Activated CD4-positive, alpha-beta memory T cell treated with anti-CD3 and anti-CD28 coated beads, Interleukin-2, amount 10 ng/mL, durations not matched to agents 7 days and 5 days (primary cell): ENCODE measurements at regions not wholly inside any gene's neighbourhood (a gene's known extent, or its start where the extent isn't known, plus 50 kb on each side); places are given as distances from the start of the nearest gene placed in this dataset.

Source experiments
- CTCF ChIA-PET: fragments of 350-600 bp; sonication (Branson Sonifier 250); formaldehyde crosslinking; loops from one replicate; lab custom pipeline; 2021; ENCODE audit warnings: antibody characterized with exemption, inconsistent platforms; lab: Charles Lee
- POLR2A ChIA-PET: fragments of 350-600 bp; sonication (Branson Sonifier 250); formaldehyde crosslinking; loops from one replicate; lab custom pipeline; 2021; ENCODE audit warnings: antibody characterized with exemption; lab: Charles Lee
- DNase-seq: peaks from one replicate; pipeline ENCODE4 v3.0.0-alpha.2; 2020
- H3K27ac Mint-ChIP-seq: one replicate; pipeline ENCODE4 v1.8.0; 2021; ENCODE audit warnings: mild to moderate bottlenecking, mixed read lengths
- H3K27me3 Mint-ChIP-seq: one replicate; pipeline ENCODE4 v1.8.0; 2021; ENCODE audit warnings: mixed read lengths
- H3K36me3 Mint-ChIP-seq: one replicate; pipeline ENCODE4 v1.8.0; 2021; ENCODE audit warnings: low read depth, mixed read lengths
- H3K4me1 Mint-ChIP-seq: one replicate; pipeline ENCODE4 v1.8.0; 2021; ENCODE audit warnings: mixed read lengths
- H3K4me3 Mint-ChIP-seq: one replicate; pipeline ENCODE4 v1.8.0; 2021; ENCODE audit warnings: mild to moderate bottlenecking, mixed read lengths
- H3K9me3 Mint-ChIP-seq: one replicate; pipeline ENCODE4 v1.8.0; 2021; ENCODE audit warnings: mixed read lengths

DNA sequence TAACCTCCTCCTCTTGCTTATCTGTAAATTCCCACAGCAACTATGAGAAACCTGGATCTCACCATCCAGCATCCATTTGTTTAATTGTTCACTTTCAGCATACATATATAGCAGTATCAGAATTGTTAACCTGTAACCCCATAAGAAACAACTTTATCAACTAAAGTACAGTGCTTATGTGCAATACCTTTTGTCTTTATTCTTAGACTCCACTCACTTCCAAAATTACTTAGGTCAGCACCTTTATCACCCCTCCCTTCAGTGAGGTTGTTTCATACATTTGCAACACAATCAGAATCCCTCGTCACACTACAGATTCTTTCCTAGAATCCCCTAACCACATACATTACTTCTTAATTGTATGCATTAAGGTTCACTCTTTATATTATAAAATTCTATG, 225.9 kb upstream of the NCKAP5 start:
- H3K4me3 Mint-ChIP-seq = no peak overlapping the region
- peaks cover 2% of the 10 kb centered on the region for H3K9me3 Mint-ChIP-seq
- no peaks in the 10 kb centered on the region for H3K4me1 Mint-ChIP-seq
- ChIA-PET POLR2A (no interaction called here), CTCF (no interaction called here)
- H3K36me3 Mint-ChIP-seq = no peaks in the 10 kb centered on the region
- H3K27ac Mint-ChIP-seq = no peak overlapping the region
- H3K27me3 Mint-ChIP-seq = peaks cover 4% of the 10 kb centered on the region
- no peak for DNase-seq

DNA sequence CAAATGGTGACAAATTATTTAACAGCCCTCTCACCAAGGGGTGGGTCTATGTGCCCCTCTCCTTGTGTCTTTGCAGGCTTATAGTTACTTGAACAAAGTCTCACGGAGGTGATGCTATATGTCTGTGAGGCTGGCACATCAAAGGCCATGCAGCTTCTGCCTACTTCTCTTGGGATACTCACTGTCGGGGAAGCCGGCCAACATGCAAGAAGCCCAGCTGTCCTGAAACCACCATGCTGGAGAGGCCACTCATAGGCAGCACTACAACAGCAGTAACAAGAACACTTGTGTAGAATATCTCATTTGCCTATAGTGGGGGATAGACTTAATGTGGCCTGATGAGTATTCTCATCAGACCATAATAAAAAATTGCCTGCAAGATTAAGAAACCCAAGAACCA, 233.7 kb upstream of the NCKAP5 start:
- no peak overlapping the region for H3K4me3 Mint-ChIP-seq
- no peaks in the 10 kb centered on the region for H3K27me3 Mint-ChIP-seq
- no peaks in the 10 kb centered on the region for H3K4me1 Mint-ChIP-seq
- ChIA-PET CTCF (no interaction called here), POLR2A (no interaction called here)
- no peak for DNase-seq
- peaks cover 2% of the 10 kb centered on the region for H3K9me3 Mint-ChIP-seq
- no peaks in the 10 kb centered on the region for H3K36me3 Mint-ChIP-seq
- H3K27ac Mint-ChIP-seq = no peak overlapping the region

DNA sequence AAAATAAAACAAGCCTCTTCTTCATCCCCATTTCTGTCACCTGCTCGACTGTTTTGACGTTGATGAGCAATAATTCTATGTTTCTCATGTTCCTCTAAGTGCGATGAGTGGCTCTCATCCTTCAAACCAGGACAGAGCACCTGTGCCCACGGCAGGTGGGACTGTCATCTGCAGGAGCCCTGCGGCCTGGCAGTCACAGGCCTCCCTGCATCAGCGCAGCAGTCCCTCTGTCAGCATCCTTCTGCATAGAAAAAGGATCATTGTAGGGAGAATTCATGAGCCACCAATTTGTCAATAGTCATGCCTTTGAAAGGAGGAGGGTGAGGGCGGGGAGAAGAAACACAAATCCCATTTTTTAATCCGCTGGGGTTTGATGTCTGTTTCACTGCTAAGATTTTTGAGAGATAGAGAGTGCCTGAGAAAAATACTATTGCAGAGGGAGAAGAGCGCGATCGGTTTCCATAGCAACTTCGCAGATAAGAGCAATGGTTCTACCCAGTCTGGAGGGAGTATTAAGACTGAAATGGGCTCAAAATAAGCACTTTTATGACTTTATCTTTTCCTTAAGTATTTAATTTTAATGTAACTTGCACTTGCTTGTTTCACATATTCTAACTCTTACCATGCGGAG, 234.3 kb upstream of the NCKAP5 start:
- Mint-ChIP-seq H3K36me3 (no peaks in the 10 kb centered on the region), H3K4me1 (no peaks in the 10 kb centered on the region), H3K27ac (no peak overlapping the region), H3K27me3 (no peaks in the 10 kb centered on the region), H3K4me3 (no peak overlapping the region), H3K9me3 (peaks cover 2% of the 10 kb centered on the region)
- DNase-seq = no peak
- ChIA-PET POLR2A (no interaction called here), CTCF (no interaction called here)

DNA sequence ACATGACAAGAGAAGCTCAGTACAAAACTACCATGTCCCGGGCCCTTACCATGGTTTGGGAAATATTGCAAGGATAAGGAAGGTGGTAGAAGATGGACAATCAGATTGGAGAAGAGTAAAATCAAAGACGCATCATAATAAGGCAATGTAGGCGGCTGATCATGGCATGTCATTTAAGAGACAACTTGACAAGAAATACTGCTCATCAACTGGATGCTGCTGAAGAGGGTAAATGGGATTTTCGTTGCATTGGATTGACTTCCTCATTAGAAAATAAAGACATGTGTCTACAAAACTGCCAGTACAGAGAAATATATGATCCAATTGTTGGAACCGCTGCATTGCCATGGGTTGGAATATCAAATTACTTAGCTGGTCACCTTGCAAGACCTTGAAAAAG, 238.3 kb upstream of the NCKAP5 start:
- POLR2A ChIA-PET = no interaction called here

DNA sequence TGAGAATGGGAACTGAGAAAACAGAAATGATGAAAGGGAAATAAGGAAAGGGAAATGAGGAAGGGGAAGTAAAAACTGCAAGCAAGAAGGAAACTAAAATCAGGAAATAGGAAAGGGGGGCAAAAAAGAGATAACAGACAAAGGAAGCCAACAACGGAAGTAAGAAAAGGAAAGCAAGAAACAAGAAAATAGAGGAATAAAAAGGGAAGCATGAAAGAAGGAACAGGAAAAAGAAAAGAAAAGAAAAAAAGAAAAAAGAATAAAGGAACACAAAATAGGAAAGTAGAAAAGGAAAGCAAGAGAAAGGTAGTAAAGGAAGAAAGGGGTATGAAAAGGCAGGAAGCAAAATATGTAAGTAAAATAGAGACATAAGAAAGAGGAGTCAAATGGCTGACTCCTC, 241.2 kb upstream of the NCKAP5 start:
- Mint-ChIP-seq H3K27ac (no peak overlapping the region), H3K9me3 (peaks cover 13% of the 10 kb centered on the region), H3K4me3 (no peak overlapping the region), H3K27me3 (no peaks in the 10 kb centered on the region), H3K36me3 (no peaks in the 10 kb centered on the region), H3K4me1 (no peaks in the 10 kb centered on the region)
- CTCF ChIA-PET = no interaction called here
- DNase-seq = no peak
- POLR2A ChIA-PET = no interaction called here

More for the DNA sequence above, 238.3 kb upstream of the NCKAP5 start:
- Mint-ChIP-seq H3K4me1 (no peaks in the 10 kb centered on the region), H3K36me3 (no peaks in the 10 kb centered on the region), H3K9me3 (peaks cover 13% of the 10 kb centered on the region), H3K27ac (no peak overlapping the region), H3K27me3 (no peaks in the 10 kb centered on the region), H3K4me3 (no peak overlapping the region)
- CTCF ChIA-PET = no interaction called here
- DNase-seq = no peak

DNA sequence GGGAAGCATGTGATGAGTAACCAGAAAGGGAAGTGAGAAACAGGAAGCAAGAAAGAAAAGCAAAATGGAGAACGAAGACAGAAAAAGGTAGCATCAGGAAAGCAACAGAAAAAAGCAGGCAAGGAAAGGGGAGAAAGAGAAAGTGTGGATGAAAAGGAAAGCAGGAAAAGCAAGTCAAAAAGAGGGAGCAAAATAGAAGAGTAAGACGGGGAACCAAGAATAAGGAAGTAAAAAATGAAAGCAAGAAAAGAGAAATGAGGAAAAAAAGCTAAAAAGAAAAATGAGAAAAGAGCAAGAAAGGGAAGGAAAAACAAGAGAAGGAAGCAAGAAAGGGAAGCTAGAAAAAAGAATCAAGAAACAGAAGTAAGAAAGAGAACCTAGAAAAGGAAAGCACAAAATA, 242.3 kb upstream of the NCKAP5 start:
- H3K9me3 Mint-ChIP-seq = peaks cover 13% of the 10 kb centered on the region
- H3K4me1 Mint-ChIP-seq = no peaks in the 10 kb centered on the region
- no peak overlapping the region for H3K27ac Mint-ChIP-seq
- no peak overlapping the region for H3K4me3 Mint-ChIP-seq
- no peaks in the 10 kb centered on the region for H3K27me3 Mint-ChIP-seq
- no peak for DNase-seq
- ChIA-PET POLR2A (no interaction called here), CTCF (no interaction called here)
- H3K36me3 Mint-ChIP-seq = no peaks in the 10 kb centered on the region

DNA sequence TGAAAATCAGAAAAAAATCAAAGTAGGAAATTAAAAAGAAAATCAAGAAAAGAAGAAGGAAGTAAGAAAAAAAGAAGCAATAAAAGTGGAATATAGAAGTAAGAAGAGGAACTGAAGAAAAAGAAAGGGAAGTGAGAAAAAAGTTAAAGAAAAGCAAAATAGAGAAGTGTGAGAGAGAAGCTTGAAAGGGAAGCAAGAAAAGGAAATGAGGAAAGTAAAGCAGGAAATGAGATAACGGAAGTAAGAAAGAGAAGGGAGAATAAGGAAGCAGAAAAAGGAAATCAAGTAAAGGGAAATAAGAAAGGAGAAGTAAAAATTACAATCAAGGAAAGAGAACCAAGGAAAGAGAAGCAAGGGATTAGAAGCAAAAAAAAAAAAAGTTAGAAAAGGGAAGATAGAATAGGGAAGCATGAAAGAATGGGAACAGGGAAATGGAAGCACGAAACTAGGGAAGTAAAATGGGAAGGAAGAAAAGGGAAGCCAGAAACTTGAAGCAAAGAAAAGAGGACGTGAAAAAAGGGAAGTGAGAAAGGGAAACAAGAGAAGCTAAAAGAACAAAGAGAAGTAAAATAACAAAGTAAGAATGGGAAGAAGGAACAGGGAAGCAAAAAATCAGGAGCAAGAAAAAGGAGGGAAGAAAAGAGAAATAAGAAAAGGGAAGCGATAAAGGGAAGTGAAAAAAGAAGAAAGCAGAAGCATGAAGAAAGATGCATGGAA, 243.3 kb upstream of the NCKAP5 start:
- H3K4me3 Mint-ChIP-seq = no peak overlapping the region
- H3K36me3 Mint-ChIP-seq = no peaks in the 10 kb centered on the region
- CTCF ChIA-PET = no interaction called here
- H3K4me1 Mint-ChIP-seq = no peaks in the 10 kb centered on the region
- no peaks in the 10 kb centered on the region for H3K27me3 Mint-ChIP-seq
- POLR2A ChIA-PET = no interaction called here
- no peak overlapping the region for H3K27ac Mint-ChIP-seq
- H3K9me3 Mint-ChIP-seq = peaks cover 13% of the 10 kb centered on the region
- DNase-seq = no peak

DNA sequence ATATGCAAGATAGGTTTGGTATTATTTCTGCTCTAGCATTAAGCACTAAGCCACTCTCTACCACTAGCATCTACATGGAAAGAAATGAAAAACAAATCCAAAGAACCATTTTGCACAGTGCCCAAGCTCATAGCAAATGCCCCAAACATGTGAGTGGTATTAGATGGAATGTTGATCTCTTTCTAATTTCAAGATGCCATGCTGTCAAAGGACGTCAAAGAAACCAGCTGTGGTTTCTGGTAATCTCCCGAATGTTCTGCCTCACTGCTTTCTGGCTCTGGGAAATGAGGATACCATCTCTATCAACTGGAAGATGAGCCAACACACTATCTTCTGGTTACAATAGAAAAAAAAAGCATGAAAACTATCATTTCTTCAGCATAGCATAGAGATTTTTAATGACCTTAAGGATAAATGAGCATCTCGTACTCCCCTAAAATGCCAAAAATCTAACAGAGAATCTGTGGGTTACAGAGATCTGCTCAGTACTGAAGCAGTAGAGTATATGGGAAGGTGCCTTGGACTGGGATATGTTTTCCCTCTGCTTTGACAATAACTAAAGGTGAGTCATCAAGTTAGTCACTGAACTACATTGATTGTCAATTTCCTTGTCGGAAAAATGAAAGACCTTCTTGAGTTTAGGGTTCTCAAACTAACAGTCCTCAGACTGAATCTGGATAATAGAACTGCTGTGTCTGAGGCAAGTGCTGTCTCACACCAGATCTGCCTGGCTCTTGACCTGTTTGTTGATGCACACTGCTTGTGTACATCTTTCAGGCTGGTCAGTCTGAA, 244.8 kb upstream of the NCKAP5 start:
- Mint-ChIP-seq H3K4me3 (no peak overlapping the region), H3K4me1 (no peaks in the 10 kb centered on the region), H3K27ac (no peak overlapping the region), H3K36me3 (no peaks in the 10 kb centered on the region), H3K27me3 (peaks cover 4% of the 10 kb centered on the region), H3K9me3 (peaks cover 13% of the 10 kb centered on the region)
- no peak for DNase-seq
- POLR2A ChIA-PET = no interaction called here
- CTCF ChIA-PET = no interaction called here

DNA sequence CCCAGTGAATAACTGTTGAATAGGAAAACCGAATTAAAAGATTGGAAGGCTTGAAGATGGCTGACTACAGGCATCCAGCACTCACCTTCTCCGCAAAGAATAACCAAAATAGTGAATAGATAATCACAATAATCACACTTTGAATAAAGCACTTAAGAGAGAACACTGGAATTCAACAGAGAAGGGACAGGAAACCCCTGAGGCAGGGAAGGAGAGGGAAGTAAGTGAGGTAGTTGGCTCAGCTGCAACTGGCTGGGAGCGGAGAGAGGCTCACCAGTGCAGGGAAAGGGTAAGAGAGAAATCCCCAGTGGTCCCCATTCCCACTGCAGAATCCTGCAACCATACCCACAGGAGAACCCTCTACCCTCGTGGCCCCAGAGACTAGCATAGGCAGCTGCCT, 246.6 kb upstream of the NCKAP5 start:
- Mint-ChIP-seq H3K27ac (no peak overlapping the region), H3K36me3 (no peaks in the 10 kb centered on the region), H3K27me3 (peaks cover 4% of the 10 kb centered on the region), H3K9me3 (peaks cover 2% of the 10 kb centered on the region), H3K4me3 (no peak overlapping the region), H3K4me1 (no peaks in the 10 kb centered on the region)
- ChIA-PET CTCF (no interaction called here), POLR2A (no interaction called here)
- DNase-seq = no peak

DNA sequence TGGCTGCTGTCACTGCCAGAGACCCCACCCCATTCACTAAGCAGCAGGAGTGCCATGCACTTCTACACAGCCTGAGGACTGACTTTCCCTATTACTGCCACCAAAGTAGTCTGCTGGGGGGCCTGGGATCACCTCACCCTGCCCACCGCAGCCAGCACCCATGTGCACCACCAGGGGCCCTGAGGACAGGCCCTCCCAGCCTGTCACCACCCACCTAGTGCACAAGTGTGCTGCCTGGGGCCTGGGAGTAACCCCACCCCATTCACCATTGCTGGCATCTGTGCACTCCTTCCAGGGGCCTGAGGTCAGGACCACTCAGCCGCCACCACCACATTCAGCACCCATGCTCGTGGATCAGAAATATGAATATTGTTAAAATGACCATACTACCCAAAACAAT, 247.8 kb upstream of the NCKAP5 start:
- ChIA-PET POLR2A (no interaction called here), CTCF (no interaction called here)
- no peak overlapping the region for H3K27ac Mint-ChIP-seq
- no peaks in the 10 kb centered on the region for H3K9me3 Mint-ChIP-seq
- no peaks in the 10 kb centered on the region for H3K36me3 Mint-ChIP-seq
- no peaks in the 10 kb centered on the region for H3K4me1 Mint-ChIP-seq
- DNase-seq = no peak
- no peak overlapping the region for H3K4me3 Mint-ChIP-seq
- H3K27me3 Mint-ChIP-seq = peaks cover 4% of the 10 kb centered on the region

DNA sequence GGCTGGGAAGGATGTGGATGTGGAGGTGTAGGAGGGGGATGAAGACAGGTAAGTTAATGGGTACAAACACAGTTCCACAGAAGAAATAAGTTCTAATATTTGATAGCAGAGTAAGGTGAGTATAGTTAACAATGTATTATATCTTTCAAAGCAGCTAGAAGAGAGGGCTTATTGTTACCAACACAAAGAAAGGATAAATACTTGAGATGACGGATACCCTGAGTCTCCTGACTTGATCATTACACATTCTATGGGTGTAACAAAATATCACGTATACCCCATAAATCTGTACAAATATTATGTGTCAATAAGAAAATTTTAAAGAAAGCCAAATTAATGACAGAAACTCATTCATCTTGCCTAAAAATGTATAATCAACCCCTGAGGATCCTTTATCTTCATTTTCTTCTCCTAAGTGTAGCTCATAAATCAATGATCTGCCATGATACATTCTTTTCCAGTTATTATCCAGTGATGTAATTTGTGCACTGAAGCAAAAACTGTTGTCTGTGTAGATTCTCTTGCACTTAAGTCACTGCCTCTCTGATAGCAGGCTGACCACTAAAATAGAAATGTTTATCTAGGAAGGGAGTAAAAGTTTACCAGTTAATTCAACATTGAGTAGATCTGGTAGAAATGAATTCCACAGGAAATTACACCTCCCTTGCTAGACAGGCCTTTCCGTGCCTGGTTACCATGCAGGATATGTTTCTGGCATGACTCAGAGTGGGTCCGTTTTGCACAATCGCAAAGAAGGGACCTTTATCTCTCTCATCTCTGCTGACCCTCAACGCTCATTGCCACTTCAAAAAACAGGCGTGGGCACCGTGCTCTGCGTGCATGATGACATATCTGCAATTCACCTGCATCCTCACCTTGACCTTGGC, 249.7 kb upstream of the NCKAP5 start:
- Mint-ChIP-seq H3K4me1 (no peaks in the 10 kb centered on the region), H3K27ac (no peak overlapping the region)
- POLR2A ChIA-PET = no interaction called here

DNA sequence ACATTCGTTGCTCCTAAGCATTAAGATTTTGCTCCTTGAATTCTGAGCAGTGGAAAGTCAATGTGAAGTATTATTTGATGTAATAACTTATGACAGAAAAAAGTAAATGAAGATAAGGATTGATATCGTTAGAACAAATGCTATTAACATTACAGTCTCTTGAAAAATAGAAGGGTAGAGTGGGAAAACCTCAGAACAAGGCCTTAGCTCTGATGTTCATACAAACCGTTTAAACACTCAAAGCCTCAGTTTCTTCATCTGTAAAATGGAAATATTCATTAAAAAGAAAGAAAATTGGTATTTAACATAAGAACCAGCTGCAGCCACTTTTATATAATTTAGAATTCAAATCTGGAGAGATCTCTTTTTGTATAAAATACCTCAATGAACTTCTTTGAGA, 250.4 kb upstream of the NCKAP5 start:
- no peak for DNase-seq
- H3K4me1 Mint-ChIP-seq = no peaks in the 10 kb centered on the region
- ChIA-PET CTCF (interaction anchor here (0.7 kb wide), 1 partner anchor 26 kb away, joined by 3 read pairs; no protein-coding TSS in a partner anchor), POLR2A (no interaction called here)
- no peaks in the 10 kb centered on the region for H3K9me3 Mint-ChIP-seq
- H3K27me3 Mint-ChIP-seq = peaks cover 4% of the 10 kb centered on the region
- H3K27ac Mint-ChIP-seq = no peak overlapping the region
- no peaks in the 10 kb centered on the region for H3K36me3 Mint-ChIP-seq
- no peak overlapping the region for H3K4me3 Mint-ChIP-seq

More for the DNA sequence above, 249.7 kb upstream of the NCKAP5 start:
- CTCF ChIA-PET = no interaction called here
- H3K36me3 Mint-ChIP-seq = no peaks in the 10 kb centered on the region
- H3K9me3 Mint-ChIP-seq = no peaks in the 10 kb centered on the region
- H3K4me3 Mint-ChIP-seq = no peak overlapping the region
- peaks cover 4% of the 10 kb centered on the region for H3K27me3 Mint-ChIP-seq
- no peak for DNase-seq

DNA sequence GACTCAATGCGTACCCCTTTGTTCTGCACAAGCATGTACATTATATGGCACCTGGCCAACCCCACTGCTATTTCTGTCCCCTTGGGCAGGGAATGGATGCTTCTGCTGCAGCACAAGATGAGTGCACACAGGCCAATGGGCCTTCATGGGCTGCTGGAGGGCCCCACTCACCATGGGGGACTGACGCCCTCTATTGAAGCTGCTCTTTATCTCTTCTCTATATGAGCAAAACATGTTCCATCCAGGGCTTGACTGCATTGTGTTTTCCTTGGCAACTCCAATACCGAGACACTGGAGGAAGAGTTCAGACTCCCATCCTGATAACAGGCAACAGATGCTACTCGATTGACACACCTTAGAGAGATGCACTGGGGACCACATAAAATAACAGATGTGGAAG, 251.6 kb upstream of the NCKAP5 start:
- H3K9me3 Mint-ChIP-seq = no peaks in the 10 kb centered on the region
- no peak overlapping the region for H3K27ac Mint-ChIP-seq
- CTCF ChIA-PET = no interaction called here

More for the DNA sequence above, 251.6 kb upstream of the NCKAP5 start:
- no peak overlapping the region for H3K4me3 Mint-ChIP-seq
- POLR2A ChIA-PET = no interaction called here
- H3K27me3 Mint-ChIP-seq = peaks cover 4% of the 10 kb centered on the region
- H3K4me1 Mint-ChIP-seq = no peaks in the 10 kb centered on the region
- DNase-seq = no peak
- no peaks in the 10 kb centered on the region for H3K36me3 Mint-ChIP-seq
